HG03521 (cell line): ENCODE measurements at regions not wholly inside any gene's neighbourhood (a gene's known extent, or its start where the extent isn't known, plus 50 kb on each side); places are given as distances from the start of the nearest gene placed in this dataset.
"Not testable (repeated sequence)": the region's sequence is repeated elsewhere in the genome, so short reads cannot be mapped to it uniquely, and the experiment has no call there.

Experiments used
- ATAC-seq: cut with Tn5 transposase; IDR thresholded peaks from one replicate; pipeline ENCODE4 v1.9.1; 2021; ENCODE audit warnings: mild to moderate bottlenecking, moderate library complexity; ENCODE audit not compliant: unreplicated experiment

DNA sequence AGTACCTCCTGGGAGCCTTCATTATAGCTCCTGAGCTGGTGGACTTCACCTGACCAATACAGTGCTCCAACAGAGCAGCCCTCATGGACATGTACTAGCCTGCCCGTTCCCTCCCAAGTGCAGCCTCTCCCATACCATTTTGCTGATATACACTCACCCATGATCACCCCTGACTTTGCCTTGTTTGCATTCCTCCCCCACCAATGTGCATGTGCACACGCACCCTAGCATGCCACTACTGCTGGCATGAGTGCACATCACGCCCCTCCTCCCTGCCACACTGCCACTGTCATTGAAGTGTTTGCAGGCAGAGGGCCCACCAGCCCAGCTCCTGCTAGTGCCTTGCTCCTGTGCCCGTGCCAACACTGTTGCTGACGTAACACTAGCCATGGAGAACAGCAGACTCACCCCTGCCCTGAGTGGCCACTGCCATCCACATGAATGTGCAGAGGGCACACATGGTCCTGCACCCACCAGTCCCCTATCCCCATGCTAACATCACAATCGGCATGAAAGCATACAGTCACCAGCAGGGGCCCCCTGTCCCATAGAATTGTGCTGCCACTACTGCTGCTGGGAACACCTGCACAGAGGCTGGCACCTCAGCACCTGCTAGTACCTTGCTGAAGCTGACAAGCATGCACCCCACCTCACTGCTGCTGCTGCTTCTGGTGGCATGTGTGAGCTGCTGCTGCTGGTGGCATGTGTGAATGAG is 110.3 kb downstream of the SINHCAF start:
- ATAC-seq = no peak

DNA sequence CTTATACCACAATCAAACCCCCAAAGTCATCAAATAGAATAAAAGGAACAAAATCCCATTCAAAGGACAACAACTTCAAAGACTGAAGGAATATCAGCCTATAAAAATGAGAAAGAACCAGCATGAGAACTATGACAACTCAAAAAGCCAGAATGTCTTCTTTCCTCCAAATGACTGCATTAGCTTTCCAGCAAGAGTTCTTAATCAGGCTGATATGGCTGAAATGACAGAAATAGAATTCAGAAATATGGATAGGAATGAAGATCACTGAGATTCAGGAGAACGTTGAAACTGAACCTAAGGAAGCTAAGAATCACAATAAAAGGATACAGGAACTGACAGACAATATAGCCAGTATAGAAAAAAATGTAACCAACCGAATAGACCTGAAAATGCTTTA is 109.5 kb downstream of the SINHCAF start:
- ATAC-seq = no peak

DNA sequence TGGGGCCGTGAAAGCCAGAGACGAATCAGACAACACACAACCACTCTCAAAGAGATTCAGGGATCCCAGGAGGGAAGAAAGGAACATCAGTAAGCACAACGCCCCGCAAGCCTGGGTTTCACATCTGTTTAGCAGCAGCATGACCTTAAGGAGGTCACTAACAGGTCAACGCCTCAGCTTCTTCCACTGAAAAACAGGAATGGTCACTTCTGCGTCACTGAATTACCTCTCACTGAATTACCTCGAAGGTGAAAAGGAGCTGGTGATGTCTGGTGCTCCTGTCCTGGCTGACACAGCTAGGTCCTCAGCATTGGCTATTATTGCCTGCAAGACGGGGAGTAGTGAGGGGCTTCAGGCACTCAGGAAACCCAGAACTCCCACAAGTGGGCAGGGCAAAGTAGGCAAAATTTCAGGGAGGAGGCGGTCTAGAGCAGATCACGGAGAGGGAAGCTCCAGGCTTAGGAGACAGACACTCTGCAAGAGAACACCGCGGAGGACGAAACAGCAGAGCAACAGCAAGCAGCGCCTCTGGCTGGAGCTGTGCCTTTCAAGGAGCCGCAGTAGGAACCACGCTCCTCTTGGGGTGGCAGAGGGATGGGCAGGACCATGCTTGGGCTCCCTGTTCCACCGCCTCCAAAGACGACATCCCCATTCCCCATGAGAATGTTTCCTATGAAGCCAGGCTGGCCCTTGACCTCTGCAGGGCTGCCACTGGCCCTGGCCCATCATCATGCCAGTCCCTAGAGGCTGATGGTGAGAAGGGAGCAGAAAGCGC is 108.4 kb downstream of the SINHCAF start:
- no peak for ATAC-seq

DNA sequence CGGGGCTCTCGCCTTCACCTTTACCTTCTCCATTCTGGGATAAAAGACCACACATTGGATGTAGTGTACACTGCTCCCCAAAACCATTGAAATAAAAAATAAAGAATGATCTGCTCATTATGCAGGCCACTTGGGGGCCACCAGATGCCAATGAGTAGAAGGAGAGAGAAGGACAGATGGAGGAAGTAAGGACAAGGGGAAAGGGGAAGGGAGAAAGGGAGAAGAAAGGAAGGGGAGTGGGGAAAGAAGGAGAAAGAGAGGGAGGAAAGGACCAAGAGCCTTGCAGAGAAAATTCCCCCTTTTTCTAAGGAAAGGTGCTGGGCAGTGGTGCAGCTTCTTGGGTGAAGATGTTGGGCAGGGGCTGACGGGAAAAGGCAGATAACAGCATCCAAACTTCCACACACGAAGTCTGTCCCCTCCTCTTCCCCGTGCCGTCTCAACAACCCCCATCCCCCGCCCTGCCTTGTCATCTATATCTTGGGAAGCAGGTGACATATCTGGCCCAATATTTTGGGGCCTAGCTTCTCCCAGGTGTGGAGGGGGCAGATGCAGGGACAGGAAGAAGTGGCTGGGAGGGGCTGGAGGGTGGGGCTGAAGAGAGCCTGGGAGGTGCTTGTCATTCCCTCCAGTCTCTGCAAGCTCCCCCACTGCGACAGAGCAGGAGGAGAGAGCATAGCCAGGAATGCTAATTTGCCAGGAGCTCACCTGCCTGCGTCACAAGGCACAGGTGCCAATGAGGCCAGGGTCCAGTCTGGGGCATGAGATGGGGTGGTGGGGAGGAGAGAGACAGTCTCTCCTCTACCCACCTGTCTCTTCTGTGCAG is 107.5 kb downstream of the SINHCAF start:
- ATAC-seq = no peak

DNA sequence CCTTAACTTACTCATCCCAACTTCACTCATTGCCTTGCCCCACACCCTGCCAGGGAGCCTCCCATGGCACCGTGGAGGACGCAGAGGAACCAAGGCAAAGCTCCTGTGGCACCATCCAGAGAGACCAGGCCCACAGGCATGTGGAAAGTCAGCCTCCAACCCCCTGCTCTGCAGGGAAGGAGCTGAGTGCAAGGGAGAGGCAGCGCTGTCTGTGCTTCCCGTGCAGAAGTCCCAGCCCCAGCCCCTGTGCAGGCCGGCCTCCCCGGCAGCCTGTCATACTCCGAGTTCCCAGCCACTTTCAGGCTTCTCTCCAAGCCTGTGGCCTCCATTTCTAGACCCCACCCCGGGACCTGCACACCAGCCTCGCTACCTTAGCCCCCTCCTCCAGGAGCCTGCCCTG is 106.4 kb downstream of the SINHCAF start:
- no peak for ATAC-seq

DNA sequence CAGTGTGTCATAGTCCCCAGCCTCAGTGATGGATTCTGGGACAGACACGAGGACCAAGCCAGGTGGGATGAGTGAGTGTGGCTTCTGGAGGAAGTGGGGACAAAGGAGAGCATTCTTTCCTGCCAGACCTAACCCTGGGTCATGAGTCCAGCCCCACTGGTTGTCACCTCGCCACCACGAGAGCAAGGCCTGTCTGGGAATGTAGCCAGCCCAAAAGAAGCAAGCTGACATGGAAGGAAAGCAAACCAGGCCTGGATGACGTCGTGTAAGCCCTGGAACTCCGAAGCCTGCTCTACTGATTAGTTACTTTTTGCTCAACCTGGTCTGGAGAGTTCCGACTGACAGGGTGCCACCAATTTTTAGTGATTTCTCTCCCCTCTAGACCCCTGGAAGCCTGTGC is 105.9 kb downstream of the SINHCAF start:
- no peak for ATAC-seq

DNA sequence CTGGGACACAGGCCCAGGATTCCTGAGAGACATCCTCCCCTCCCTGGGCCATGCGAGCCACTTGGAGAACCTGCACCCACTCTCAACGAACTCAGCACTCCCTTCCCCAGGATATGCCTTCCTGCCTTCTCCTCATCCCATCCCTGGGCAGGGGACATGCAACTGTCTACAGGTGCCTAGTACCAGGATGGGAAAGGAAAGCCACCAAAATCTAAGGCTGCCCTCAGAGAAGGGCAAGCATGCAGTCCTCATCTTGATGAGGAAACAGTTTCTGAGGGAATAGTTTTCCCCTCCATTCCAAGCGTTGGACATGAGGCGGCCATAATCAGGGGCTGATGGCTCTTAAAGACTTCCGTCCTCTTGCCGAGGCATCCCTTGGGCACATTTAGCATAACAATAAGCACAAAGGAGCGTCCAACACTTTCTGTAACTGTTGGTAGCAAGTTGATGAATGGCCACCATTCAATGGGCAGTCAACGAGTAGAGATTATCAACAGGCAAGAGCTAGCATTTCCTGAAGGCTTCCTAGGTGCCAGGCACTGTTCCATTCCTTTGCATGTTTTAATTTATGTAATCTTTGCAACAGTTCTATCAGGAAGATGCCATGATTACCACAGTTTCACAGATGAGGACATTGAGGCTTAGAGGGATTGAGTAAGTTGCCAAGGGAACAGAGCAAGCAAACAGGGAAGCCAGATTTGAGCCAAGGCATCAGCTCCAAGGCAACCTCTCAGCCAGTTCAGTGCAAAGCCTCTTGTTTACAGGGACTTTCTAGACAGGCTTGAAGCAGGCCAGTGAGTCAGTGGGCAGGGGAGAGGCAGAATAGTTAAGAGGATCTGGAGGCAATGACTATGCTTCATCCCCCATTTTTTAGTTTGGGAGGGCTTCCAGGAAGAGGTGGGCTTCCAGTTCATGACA is 105.1 kb downstream of the SINHCAF start:
- no peak for ATAC-seq

DNA sequence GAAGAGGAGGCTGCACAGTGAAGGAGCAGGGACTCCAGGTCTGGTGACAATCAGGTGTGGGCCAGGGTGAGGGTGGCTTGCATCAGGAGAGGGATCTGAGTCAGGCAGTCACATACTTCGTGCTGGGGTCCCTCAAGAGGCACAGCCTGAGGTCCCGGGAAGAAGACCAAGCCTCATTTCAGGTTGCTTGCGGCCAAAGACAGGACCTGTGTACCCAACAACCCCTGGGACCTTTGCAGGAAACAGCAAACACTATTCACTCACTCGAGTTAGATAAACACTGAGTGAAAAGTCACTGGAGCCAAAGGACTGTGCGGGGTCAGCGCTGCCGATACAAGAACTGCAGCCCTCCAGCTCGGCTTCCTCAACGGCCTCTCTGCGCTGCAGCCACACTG is 104.4 kb downstream of the SINHCAF start:
- no peak for ATAC-seq

DNA sequence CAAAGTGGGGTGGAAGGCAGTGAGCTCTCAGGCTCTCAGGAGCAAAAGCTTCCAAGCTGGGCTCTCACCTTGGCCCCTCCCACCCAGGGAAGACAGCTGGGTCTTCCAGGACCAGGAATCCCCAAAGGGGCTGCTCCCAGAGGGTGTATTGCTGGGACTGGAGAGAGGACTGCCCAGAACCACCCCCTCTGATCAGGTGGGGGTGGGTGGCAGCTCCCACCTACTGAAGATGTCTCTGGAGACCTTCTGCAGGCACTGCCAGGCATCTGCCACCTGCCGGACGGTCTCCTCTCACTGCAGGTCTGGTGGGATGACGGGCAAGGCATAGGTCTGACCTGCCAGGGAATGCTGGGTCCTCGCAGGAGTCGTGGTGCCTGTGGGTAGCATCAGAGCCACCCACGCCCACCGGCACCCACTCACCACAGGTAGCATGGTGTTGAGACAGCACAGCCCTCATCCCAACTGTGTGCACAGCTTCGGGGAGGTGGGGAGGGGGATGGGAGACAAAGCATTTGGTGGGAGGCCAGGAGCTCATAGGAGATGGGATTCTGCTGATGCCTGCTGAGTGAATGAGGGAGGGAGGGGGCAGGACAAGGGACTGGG is 103.2 kb downstream of the SINHCAF start:
- ATAC-seq = no peak

DNA sequence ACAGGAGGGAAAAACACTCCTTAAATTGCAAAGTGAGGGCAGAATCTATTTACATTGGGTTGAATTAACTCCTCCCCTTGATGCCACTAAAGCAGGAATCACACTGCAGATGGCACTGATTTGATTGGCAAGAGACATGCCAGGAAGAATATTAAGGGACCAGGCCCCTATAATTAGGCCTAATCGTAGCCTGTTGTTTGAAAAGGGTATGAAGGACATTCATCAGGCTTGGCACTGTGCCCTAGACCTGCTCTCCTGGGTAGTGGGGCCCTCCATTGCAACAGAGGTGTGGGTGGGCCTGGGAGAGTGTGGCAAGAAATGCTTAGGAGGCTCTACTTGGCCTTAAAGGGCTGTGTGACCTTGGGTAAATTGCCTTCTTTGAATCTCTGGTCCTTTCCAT is 102.3 kb downstream of the SINHCAF start:
- not testable (repeated sequence) for ATAC-seq

DNA sequence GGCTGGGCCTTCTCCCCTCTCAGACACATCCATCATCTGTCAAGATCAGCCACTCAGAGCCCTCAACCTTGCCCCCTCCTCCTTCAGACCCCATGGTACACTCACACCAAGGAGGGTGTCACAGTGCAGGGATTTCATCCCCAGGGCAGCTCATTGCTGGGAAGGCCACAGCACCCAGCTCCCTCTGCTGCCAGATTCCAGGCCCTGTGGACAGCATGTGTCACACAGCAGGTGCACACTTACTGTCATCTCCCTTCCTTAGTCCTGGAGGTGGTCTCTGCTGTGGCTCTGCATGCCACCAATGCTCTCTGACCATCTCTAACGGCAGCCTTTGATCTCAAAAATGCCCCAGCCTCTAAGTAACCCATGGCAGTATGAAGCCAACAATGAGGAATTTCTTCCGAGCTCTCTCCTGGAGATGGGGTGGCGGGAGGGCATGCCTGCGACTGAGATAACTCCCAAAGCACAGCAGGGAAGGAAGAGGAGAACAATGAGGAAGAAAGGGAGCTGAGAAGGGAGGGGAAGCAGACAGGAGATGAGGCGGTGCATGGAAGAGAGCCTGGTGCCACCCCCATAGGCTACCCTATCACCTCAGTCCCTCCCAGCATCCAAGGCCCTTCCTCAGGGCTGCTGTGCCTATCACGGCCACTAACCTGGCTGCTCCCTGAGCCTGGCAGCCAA is 101.0 kb downstream of the SINHCAF start:
- ATAC-seq = no peak

DNA sequence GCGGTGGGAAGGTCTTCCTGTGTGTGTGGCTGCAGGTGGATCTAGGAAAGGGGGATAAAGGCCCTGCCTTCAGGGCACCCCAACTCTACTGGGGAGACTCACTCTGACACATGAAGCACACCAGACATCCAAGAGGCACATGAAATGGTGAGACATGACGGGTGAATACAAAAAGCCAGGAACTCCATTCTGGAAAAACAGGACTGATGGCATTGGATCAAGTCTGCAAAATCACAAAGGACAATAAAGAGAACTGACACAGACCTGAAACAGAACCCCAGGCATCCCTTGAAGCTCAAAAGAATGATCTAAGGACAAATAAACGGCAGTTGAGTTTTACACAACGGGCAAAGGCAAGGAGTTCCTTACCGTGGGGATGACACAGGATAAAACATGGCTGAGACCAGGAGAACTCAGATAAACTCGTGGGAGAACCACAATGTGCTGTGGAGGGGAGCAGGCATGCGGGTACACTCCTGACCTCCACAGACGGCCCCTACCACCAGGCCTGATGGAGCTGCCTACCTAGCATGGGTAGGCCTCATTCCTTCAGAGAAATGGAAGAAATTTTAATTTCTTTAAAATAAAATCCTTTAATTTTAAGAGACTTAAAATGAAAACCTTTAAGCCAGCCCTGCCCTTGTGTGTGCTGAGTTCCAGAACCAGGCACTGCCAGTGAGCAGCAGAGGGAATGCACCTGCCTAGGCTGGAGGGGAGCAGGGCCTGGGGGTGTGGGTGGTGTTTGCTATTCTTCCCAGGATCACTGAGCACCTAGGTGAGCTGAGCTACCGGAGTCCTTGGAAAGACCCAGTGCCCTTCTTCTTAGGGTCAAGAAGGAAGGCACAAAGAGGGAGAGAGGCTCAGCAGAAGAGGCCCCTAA is 100.1 kb downstream of the SINHCAF start:
- no peak for ATAC-seq

DNA sequence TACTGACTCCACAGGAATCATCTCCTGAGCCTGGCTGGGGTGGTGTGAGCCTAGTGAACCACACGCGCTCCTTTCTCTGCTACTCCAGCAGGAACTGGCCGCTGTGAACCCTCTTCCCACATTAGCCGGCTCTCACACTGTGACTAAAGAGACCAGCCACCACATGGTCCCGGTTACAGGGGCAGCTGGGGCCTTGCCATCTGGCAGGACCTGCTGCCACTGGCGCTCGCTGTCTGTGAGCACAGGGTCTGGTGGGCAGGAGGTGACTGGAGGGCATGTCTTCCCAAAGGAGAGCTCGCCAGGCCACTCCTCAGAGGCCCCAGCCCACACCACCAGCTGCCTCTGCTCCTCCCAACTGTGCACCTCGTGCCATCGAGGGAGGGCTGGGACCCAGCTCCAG is 99.3 kb downstream of the SINHCAF start:
- no peak for ATAC-seq

DNA sequence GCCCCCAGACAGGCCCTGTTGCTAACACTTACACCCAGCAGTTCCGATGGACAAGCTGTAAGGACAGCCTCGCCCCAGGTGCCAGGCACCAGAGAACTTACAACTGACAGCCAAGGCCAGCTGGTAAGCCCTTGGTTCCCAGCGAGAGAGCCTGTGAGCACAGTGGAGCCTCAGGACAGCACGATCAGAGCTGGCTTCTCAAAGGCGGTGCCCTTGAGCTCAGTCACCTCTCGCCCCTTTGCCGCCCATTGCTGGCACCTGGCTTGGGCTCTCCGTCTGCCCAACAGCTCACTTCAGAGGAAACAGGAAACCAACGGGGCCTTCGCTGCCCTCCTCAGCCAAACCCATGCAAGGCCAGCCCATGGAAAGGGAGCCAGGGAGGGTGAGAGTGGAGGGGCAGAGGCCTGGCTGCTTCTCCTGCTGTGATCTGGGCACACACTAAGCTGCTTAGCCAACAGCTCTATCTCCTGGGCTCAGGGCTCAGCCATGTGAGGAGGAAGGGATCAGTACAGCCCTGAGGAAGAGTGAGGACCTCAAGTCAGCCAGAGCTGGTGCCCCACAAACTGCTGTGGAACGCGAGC is 98.5 kb downstream of the SINHCAF start:
- ATAC-seq = no peak

DNA sequence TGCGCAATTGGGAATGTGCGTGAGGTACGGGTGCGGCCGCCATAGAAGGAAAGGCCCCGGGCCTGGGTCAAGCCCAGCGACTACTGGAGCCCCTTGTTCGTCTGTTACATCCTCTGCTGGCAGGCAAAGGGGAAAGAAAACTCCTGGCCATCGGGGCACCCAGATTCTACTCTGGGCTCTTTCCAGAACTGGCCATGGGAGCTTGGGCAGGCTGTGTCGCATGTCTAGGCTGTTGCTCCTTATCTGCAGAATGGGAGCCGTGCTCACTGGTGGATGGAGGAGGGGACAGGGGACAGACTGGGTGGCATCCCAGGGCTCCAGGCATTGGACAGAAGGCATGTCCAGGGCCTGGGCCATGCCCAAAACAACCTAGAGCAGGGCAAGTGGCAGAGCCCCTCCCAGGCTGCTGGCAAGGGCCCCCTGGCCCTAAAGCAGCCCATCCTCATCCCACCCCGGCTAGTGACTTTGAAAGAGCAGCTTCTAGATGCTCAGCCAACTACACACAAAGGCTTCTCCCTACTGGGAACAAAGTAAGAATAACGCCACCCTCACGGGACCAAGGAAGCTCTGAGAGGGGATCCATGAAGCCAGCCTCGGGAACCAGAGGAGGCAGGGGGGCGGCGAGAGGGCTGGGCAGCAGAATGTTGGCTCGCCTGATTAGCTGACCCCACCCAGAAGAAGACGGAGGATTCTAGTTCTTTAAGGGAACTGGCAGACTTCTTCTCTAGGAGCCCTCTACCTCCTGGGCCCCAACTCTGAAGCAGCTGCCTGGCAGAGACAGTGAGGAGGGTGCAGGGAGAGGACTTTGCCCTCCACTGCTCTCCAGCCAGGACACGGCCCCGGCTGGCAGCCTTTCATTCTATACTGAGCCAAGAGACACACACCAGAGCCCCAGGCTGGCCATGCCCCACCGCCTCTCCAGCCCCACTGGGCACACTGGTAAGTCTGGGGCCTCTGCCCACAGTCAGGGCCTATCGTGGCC is 96.8 kb downstream of the SINHCAF start:
- ATAC-seq = no peak

DNA sequence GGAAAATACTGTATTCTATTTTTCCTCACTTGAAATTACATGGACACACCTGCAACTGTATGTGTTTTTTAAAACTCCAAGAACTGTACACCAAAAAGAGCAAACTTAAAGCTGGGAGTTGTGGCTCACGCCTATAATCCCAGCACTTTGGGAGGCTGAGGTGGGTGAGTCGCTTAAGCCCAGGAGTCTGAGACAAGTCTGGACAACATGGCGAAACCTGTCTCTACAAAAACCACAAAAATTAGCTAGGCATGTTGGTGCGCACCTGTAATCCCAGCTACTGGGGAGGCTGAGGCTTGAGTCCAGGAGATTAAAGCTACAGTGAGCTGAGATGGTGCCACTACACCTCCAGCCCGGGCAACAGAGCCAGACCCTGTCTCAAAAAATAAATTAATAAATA is 95.9 kb downstream of the SINHCAF start:
- ATAC-seq = no peak
